MCF 10A (cell line): ENCODE measurements at regions not wholly inside any gene's neighbourhood (a gene's known extent, or its start where the extent isn't known, plus 50 kb on each side); places are given as distances from the start of the nearest gene placed in this dataset.

Experiments used
- BruUV-seq: library from RNA; stranded (reverse); fragments of 400-500 nt; replicated peaks from 2 replicates; lab custom pipeline; 2021; lab: Mats Ljungman, UMichigan
- CTCF ChIA-PET: fragments of 300-600 bp; sonication (Branson Sonifier 250); formaldehyde crosslinking; extraction: SDS; loops from one replicate; lab custom pipeline; 2021; ENCODE audit warnings: antibody characterized with exemption, inconsistent platforms; lab: Yijun Ruan, JAX
- POLR2A ChIA-PET: fragments of 300-600, 350-650 bp; sonication (Branson Sonifier 250); formaldehyde crosslinking; extraction: SDS; loops from one replicate; lab custom pipeline; 2020; ENCODE audit warnings: antibody characterized with exemption, inconsistent platforms; lab: Yijun Ruan, JAX
- DNase-seq: peaks from one replicate; pipeline ENCODE4 v3.0.0-alpha.2; 2018; ENCODE audit not compliant: unreplicated experiment
- H3K27ac Mint-ChIP-seq: one replicate; pipeline ENCODE4 v1.8.0; 2022; ENCODE audit warnings: mild to moderate bottlenecking, low read depth, mixed read lengths; ENCODE audit not compliant: unreplicated experiment
- H3K27me3 Mint-ChIP-seq: one replicate; pipeline ENCODE4 v1.8.0; 2022; ENCODE audit warnings: mixed read lengths; ENCODE audit not compliant: insufficient read depth, unreplicated experiment
- H3K36me3 Mint-ChIP-seq: one replicate; pipeline ENCODE4 v1.8.0; 2022; ENCODE audit warnings: mild to moderate bottlenecking, moderate library complexity, mixed read lengths; ENCODE audit not compliant: insufficient read depth, unreplicated experiment
- H3K4me1 Mint-ChIP-seq: one replicate; pipeline ENCODE4 v1.8.0; 2022; ENCODE audit warnings: mixed read lengths; ENCODE audit not compliant: insufficient read depth, unreplicated experiment
- H3K4me3 Mint-ChIP-seq: one replicate; pipeline ENCODE4 v1.8.0; 2022; ENCODE audit warnings: mild to moderate bottlenecking, moderate library complexity, mixed read lengths; ENCODE audit not compliant: unreplicated experiment
- H3K9me3 Mint-ChIP-seq: one replicate; pipeline ENCODE4 v1.8.0; 2022; ENCODE audit warnings: mixed read lengths; ENCODE audit not compliant: unreplicated experiment
- CTCF ChIP-seq: fragments of 200-600 bp; IDR thresholded peaks from one replicate; pipeline ENCODE4 v1.8.0; 2022; ENCODE audit warnings: antibody characterized with exemption, mild to moderate bottlenecking; ENCODE audit not compliant: unreplicated experiment
- intact Hi-C: fragments of 100-400 bp; cut with micrococcal nuclease; formaldehyde crosslinking; loops from 2 replicates; pipeline ENCODE4 v1.14.1; 2022

DNA sequence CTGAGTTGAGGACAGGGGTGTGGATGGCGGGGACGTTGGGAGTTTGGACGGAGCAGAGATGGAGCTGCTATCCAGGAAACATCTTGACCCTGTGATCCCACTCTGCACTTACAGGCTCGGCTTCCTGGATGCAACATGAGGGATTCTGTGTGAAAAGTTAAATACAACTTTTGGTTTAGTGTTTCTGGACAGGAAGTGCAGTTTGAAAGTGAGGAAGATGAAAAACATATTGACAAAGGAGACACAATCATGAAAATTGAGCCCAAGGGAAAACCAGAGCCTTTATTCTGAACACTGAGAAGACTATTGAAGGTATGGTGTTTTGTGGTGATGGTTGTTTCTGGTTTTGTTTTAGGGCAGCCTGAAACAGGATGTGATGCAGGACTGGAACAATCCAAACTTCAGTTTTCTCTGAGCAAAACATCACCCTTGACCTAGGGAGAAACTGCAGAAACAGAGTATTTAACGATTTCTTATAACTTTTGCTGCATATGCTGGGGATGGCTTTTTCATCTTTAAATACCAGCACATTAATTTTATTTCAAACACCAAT, 76.5 kb upstream of the RFX8 start:
- no peak for TF ChIP-seq CTCF

DNA sequence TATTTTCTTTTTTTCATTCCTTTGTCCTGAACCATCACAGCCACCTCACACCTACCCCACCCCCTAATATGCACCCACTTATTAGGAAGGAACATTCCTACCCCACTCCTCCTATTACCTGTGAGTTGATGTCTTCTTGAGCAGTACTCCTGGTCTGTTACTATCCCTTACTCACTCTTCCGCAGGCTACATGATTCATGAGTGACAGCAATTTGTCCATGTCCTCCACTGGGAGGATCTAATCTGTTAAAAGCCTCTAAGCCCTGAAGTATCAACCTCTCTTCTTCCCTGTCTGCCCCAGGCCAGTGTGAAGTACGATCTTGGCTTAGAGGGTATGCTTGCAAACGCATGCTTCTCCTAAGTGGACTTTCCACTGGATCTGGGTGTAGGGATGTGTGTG, 75.6 kb upstream of the RFX8 start:
- CTCF ChIA-PET, result interaction anchor here (0.6 kb wide), 1 partner anchor 54 kb away, joined by 4 read pairs; no protein-coding TSS in a partner anchor

More for the DNA sequence above, 76.5 kb upstream of the RFX8 start:
- Mint-ChIP-seq H3K36me3 (no peaks in the 10 kb centered on the region), H3K27me3 (no peaks in the 10 kb centered on the region), H3K27ac (no peak overlapping the region), H3K4me3 (no peak overlapping the region), H3K4me1 (peaks cover 7% of the 10 kb centered on the region), H3K9me3 (no peaks in the 10 kb centered on the region)
- intact Hi-C loops, result no loop called here
- CTCF ChIA-PET, result no interaction called here
- no TSS peak for BruUV-seq
- no peak for DNase-seq
- POLR2A ChIA-PET, result no interaction called here

DNA sequence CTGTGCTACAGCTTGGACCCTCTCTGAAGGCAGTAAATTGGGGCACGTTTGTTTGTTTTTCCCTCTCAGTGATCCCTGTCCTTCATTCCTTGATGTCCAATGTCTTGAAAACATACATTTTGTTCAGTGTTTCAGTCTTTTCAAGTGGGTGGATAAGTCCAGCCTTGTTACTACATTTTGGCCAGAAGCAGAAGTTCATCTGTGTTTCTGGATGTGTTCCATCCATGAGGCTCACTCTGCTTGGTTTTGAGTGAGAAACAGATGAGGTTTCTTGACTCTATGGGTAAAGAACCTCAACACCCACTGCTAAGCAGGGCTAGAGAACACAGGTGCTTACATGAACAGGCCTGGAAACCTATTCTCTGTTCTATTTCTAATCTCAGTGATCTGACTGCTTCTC, 74.5 kb upstream of the RFX8 start:
- POLR2A ChIA-PET, result interaction anchor here (1.2 kb wide), 1 partner anchor 9 kb away, joined by 3 read pairs; no protein-coding TSS in a partner anchor

More for the DNA sequence above, 75.6 kb upstream of the RFX8 start:
- Mint-ChIP-seq H3K27me3 (no peaks in the 10 kb centered on the region), H3K27ac (no peak overlapping the region), H3K4me1 (peaks cover 13% of the 10 kb centered on the region), H3K9me3 (no peaks in the 10 kb centered on the region), H3K36me3 (no peaks in the 10 kb centered on the region), H3K4me3 (no peak overlapping the region)
- intact Hi-C loops, result no loop called here
- BruUV-seq, result no TSS peak
- no peak for DNase-seq
- TF ChIP-seq CTCF, result no peak
- POLR2A ChIA-PET, result interaction anchor here (0.7 kb wide), 1 partner anchor 220 kb away, joined by 3 read pairs; no protein-coding TSS in a partner anchor

More for the DNA sequence above, 74.5 kb upstream of the RFX8 start:
- no TSS peak for BruUV-seq
- H3K27ac Mint-ChIP-seq, result no peak overlapping the region
- intact Hi-C loops, result no loop called here
- no peak for TF ChIP-seq CTCF
- no peaks in the 10 kb centered on the region for H3K27me3 Mint-ChIP-seq
- CTCF ChIA-PET, result no interaction called here
- no peaks in the 10 kb centered on the region for H3K9me3 Mint-ChIP-seq
- DNase-seq, result no peak
- no peak overlapping the region for H3K4me3 Mint-ChIP-seq
- H3K4me1 Mint-ChIP-seq, result peaks cover 13% of the 10 kb centered on the region
- no peaks in the 10 kb centered on the region for H3K36me3 Mint-ChIP-seq
